Neural cell (in vitro differentiated cells): ENCODE measurements at regions not wholly inside any gene's neighbourhood (a gene's known extent, or its start where the extent isn't known, plus 50 kb on each side); places are given as distances from the start of the nearest gene placed in this dataset.

ENCODE experiments used
- H2AFZ ChIP-seq: fragments of 200-600, 300-800 bp; sonication (generic), shearing (Covaris generic); 2 replicates; pipeline ENCODE4 v1.6.0; 2014; ENCODE audit warnings: low read depth, mild to moderate bottlenecking, antibody characterized with exemption, low read length, moderate library complexity
- H3F3A ChIP-seq: fragments of 200-600 bp; shearing (Covaris generic); 2 replicates; pipeline ENCODE4 v1.6.1; 2016; ENCODE audit warnings: mild to moderate bottlenecking, moderate library complexity, mixed read lengths, antibody characterized with exemption, low read length; ENCODE audit not compliant: insufficient read depth, poor library complexity, severe bottlenecking
- H3K27ac ChIP-seq: fragments of 200-600, 300-800 bp; sonication (generic), shearing (Covaris generic); 2 replicates; pipeline ENCODE4 v1.5.1; 2014; ENCODE audit warnings: mild to moderate bottlenecking, low read length, moderate library complexity
- H3K27me3 ChIP-seq: fragments of 300-800, 200-600 bp; sonication (generic), shearing (Covaris generic); 2 replicates; pipeline ENCODE4 v1.6.0; 2014; ENCODE audit warnings: mild to moderate bottlenecking, low read depth, low read length, moderate library complexity; ENCODE audit not compliant: insufficient read depth
- H3K36me3 ChIP-seq: fragments of 300-800, 200-600 bp; sonication (generic), shearing (Covaris generic); 2 replicates; pipeline ENCODE4 v1.5.1; 2014; ENCODE audit warnings: mild to moderate bottlenecking, antibody characterized with exemption, low read length, moderate library complexity; ENCODE audit not compliant: insufficient read depth
- H3K4me2 ChIP-seq: fragments of 300-800, 200-600 bp; sonication (generic), shearing (Covaris generic); 2 replicates; pipeline ENCODE4 v1.6.0; 2014; ENCODE audit warnings: mild to moderate bottlenecking, low read length
- H3K4me3 ChIP-seq: fragments of 300-800, 200-600 bp; sonication (generic), shearing (Covaris generic); 2 replicates; pipeline ENCODE4 v1.5.1; 2014; ENCODE audit warnings: mild to moderate bottlenecking, low read length, moderate library complexity
- H3K79me2 ChIP-seq: fragments of 200-600 bp; shearing (Covaris generic); replicated peaks from 2 replicates; pipeline ENCODE4 v1.6.0; 2014; ENCODE audit warnings: mild to moderate bottlenecking, low read length, moderate library complexity; ENCODE audit not compliant: insufficient read depth
- H3K9ac ChIP-seq: fragments of 300-800, 200-600 bp; sonication (generic), shearing (Covaris generic); 2 replicates; pipeline ENCODE4 v1.6.1; 2016; ENCODE audit warnings: mild to moderate bottlenecking, low read length, mixed read lengths
- H3K9me2 ChIP-seq: fragments of 200-600 bp; shearing (Covaris generic); 2 replicates; pipeline ENCODE4 v1.6.1; 2016; ENCODE audit warnings: mild to moderate bottlenecking, low read length, mixed read lengths; ENCODE audit not compliant: insufficient read depth
- H3K9me3 ChIP-seq: fragments of 200-600, 300-800 bp; sonication (generic), shearing (Covaris generic); 2 replicates; pipeline ENCODE4 v1.6.1; 2016; ENCODE audit warnings: mild to moderate bottlenecking, mixed run types, low read length, moderate library complexity, mixed read lengths
- H4K20me1 ChIP-seq: fragments of 200-600 bp; shearing (Covaris generic); 2 replicates; pipeline ENCODE4 v1.6.1; 2016; ENCODE audit warnings: mild to moderate bottlenecking, mixed run types; ENCODE audit not compliant: insufficient read depth
- CTCF ChIP-seq: fragments of 450-650 bp; IDR thresholded peaks from 2 replicates; pipeline ENCODE4 v1.5.1; 2014; ENCODE audit warnings: antibody characterized with exemption, mild to moderate bottlenecking, moderate library complexity; ENCODE audit not compliant: poor library complexity, severe bottlenecking
- EP300 ChIP-seq: fragments of 450-650 bp; conservative IDR thresholded peaks from 2 replicates; pipeline ENCODE4 v1.6.1; 2014; ENCODE audit warnings: antibody characterized with exemption, mild to moderate bottlenecking, moderate library complexity; ENCODE audit not compliant: poor library complexity, severe bottlenecking
- EZH2 ChIP-seq: fragments of 200-600, 300-800 bp; shearing (Covaris generic), sonication (generic); IDR thresholded peaks from 2 replicates; pipeline ENCODE4 v1.6.1; 2014; ENCODE audit warnings: antibody characterized with exemption, low read length, borderline replicate concordance, mild to moderate bottlenecking; ENCODE audit not compliant: insufficient read depth, poor library complexity, severe bottlenecking
- MXI1 ChIP-seq: fragments of 450-650 bp; conservative IDR thresholded peaks from 2 replicates; pipeline ENCODE4 v1.6.1; 2014; ENCODE audit warnings: antibody characterized with exemption, mild to moderate bottlenecking; ENCODE audit not compliant: poor library complexity, severe bottlenecking
- POLR2AphosphoS5 ChIP-seq: IDR thresholded peaks from 2 replicates; pipeline ENCODE4 v1.6.1; 2012
- RAD21 ChIP-seq: fragments of 450-650 bp; conservative IDR thresholded peaks from 2 replicates; pipeline ENCODE4 v1.6.1; 2014; ENCODE audit warnings: antibody characterized with exemption, mild to moderate bottlenecking, moderate library complexity
- REST ChIP-seq: IDR thresholded peaks from 2 replicates; pipeline ENCODE4 v1.6.1; 2012; ENCODE audit warnings: borderline replicate concordance
- SMC3 ChIP-seq: fragments of 450-650 bp; conservative IDR thresholded peaks from 2 replicates; pipeline ENCODE4 v1.6.1; 2014; ENCODE audit warnings: antibody characterized with exemption, mild to moderate bottlenecking, moderate library complexity; ENCODE audit not compliant: poor library complexity
- TAF1 ChIP-seq: IDR thresholded peaks from 2 replicates; pipeline ENCODE4 v1.6.1; 2012; ENCODE audit warnings: low read depth

GRCh38 chr4:162938738-162939485, 227.8 kb downstream of the NAF1 start:
- TF ChIP-seq RAD21 (no peak), EP300 (no peak), CTCF (no peak), SMC3 (no peak), REST (no peak), EZH2 (no peak), MXI1 (no peak), TAF1 (no peak), POLR2AphosphoS5 (no peak)
- no peaks in the 10 kb centered on the region for H3K79me2 ChIP-seq
- no peaks in the 10 kb centered on the region for H3K36me3 ChIP-seq
- H3K9me3 ChIP-seq: no peaks in the 10 kb centered on the region
- no peaks in the 10 kb centered on the region for H3K27me3 ChIP-seq
- H3K4me2 ChIP-seq: no peak overlapping the region
- H2AFZ ChIP-seq: no peak overlapping the region
- no peak overlapping the region for H3K4me3 ChIP-seq
- H3K9me2 ChIP-seq: no peaks in the 10 kb centered on the region
- no peak overlapping the region for H3K9ac ChIP-seq
- no peaks in the 10 kb centered on the region for H4K20me1 ChIP-seq
- no peaks in the 10 kb centered on the region for H3F3A ChIP-seq
- H3K27ac ChIP-seq: no peak overlapping the region

- Histone ChIP-seq H3F3A (no peaks in the 10 kb centered on the region), H3K4me2 (no peak overlapping the region), H3K9ac (no peak overlapping the region), H3K9me2 (no peaks in the 10 kb centered on the region), H3K36me3 (no peaks in the 10 kb centered on the region), H4K20me1 (no peaks in the 10 kb centered on the region), H3K27ac (no peak overlapping the region), H3K27me3 (no peaks in the 10 kb centered on the region), H3K9me3 (no peaks in the 10 kb centered on the region), H2AFZ (no peak overlapping the region), H3K79me2 (no peaks in the 10 kb centered on the region), H3K4me3 (no peak overlapping the region)
- no peak for TF ChIP-seq EP300
- no peak for TF ChIP-seq MXI1
- TF ChIP-seq TAF1: no peak
- no peak for TF ChIP-seq CTCF
- TF ChIP-seq POLR2AphosphoS5: no peak
- TF ChIP-seq SMC3: no peak
- no peak for TF ChIP-seq EZH2
- TF ChIP-seq RAD21: no peak
- TF ChIP-seq REST: no peak
Measured at GRCh38 chr4:162935214-162935613, 231.5 kb downstream of the NAF1 start.
